ENCODE measurements at regions not wholly inside any gene's neighbourhood (a gene's known extent, or its start where the extent isn't known, plus 50 kb on each side); places are given as distances from the start of the nearest gene placed in this dataset.

GRCh38 chr12:63037746-63038712 is 103.1 kb upstream of the PPM1H start:
- no peak for TF ChIP-seq CTCF (IDR thresholded peaks at IDR 0.05 in 8 of 11, conservative IDR thresholded peaks at IDR 0.05 in 3 of 11)
- no peak for TF ChIP-seq POLR2AphosphoS5 (IDR thresholded peaks at IDR 0.05)
- TF ChIP-seq POLR2A (IDR thresholded peaks at IDR 0.05): no peak
- no peaks in the 10 kb centered on the region for H3K4me1 ChIP-seq
- no peak overlapping the region for H3K27ac ChIP-seq
- no peak overlapping the region for H3K4me3 ChIP-seq
- H3K27me3 ChIP-seq (replicated peaks in 1 of 7): no peaks in the 10 kb centered on the region
- no peaks in the 10 kb centered on the region for H3K9me3 ChIP-seq
- intact Hi-C loops (cut with DNase I; ENCODE audit: low total_unique reads): no loop called here
- no peaks in the 10 kb centered on the region for H3K36me3 ChIP-seq
- WGBS, 5 donors: 74 to 80% (median 77%) methylated on average over 12 of the region's 12 CpGs
- DNase-seq: no peak

GRCh38 chr12:63036974-63037335 is 102.0 kb upstream of the PPM1H start:
- Histone ChIP-seq H3K27ac (no peak overlapping the region), H3K27me3 (replicated peaks in 1 of 7) (no peaks in the 10 kb centered on the region), H3K4me3 (no peak overlapping the region), H3K9me3 (no peaks in the 10 kb centered on the region), H3K36me3 (no peaks in the 10 kb centered on the region), H3K4me1 (no peaks in the 10 kb centered on the region)
- no peak for DNase-seq
- WGBS, 5 donors: 52 to 90% (median 75%) methylated on average over 1 of the region's 1 CpG
- no peak for TF ChIP-seq POLR2A (IDR thresholded peaks at IDR 0.05)
- TF ChIP-seq CTCF (IDR thresholded peaks at IDR 0.05 in 8 of 11, conservative IDR thresholded peaks at IDR 0.05 in 3 of 11): no peak
- TF ChIP-seq POLR2AphosphoS5 (IDR thresholded peaks at IDR 0.05): no peak
- intact Hi-C loops (cut with DNase I; ENCODE audit: low total_unique reads): no loop called here

- no peak overlapping the region for H3K4me3 ChIP-seq
- H3K27me3 ChIP-seq (replicated peaks in 1 of 7): no peaks in the 10 kb centered on the region
- H3K27ac ChIP-seq: no peak overlapping the region
- H3K4me1 ChIP-seq: no peaks in the 10 kb centered on the region
- no peaks in the 10 kb centered on the region for H3K9me3 ChIP-seq
- intact Hi-C loops (cut with DNase I; ENCODE audit: low total_unique reads): no loop called here
- DNase-seq: no peak
- no peak for TF ChIP-seq POLR2A (IDR thresholded peaks at IDR 0.05)
- no peak for TF ChIP-seq CTCF (IDR thresholded peaks at IDR 0.05 in 8 of 11, conservative IDR thresholded peaks at IDR 0.05 in 3 of 11)
- TF ChIP-seq POLR2AphosphoS5 (IDR thresholded peaks at IDR 0.05): no peak
- 80 to 97% (median 92%) methylated on average over 1 of the region's 1 CpG for WGBS, 5 donors
- no peaks in the 10 kb centered on the region for H3K36me3 ChIP-seq
These were observed 101.4 kb upstream of the PPM1H start for GRCh38 chr12:63036216-63036973.

- Histone ChIP-seq H3K27ac (no peak overlapping the region), H3K4me1 (no peaks in the 10 kb centered on the region), H3K36me3 (no peaks in the 10 kb centered on the region), H3K9me3 (no peaks in the 10 kb centered on the region), H3K27me3 (replicated peaks in 1 of 7) (no peaks in the 10 kb centered on the region), H3K4me3 (no peak overlapping the region)
- TF ChIP-seq POLR2AphosphoS5 (IDR thresholded peaks at IDR 0.05) (no peak), POLR2A (IDR thresholded peaks at IDR 0.05) (no peak), CTCF (IDR thresholded peaks at IDR 0.05 in 8 of 11, conservative IDR thresholded peaks at IDR 0.05 in 3 of 11) (no peak)
- WGBS, 5 donors: 89 to 95% (median 91%) methylated on average over 5 of the region's 5 CpGs
- no peak for DNase-seq
- intact Hi-C loops (cut with DNase I; ENCODE audit: low total_unique reads): no loop called here
These were observed 99.7 kb upstream of the PPM1H start for GRCh38 chr12:63034601-63035000.

Data from spleen (tissue), 11 donors.